GM23338 (cell line): ENCODE measurements at regions not wholly inside any gene's neighbourhood (a gene's known extent, or its start where the extent isn't known, plus 50 kb on each side); places are given as distances from the start of the nearest gene placed in this dataset.

Experiments
- ATAC-seq: fragments of 200-7000 bp; cut with Tn5 transposase; 3 replicates; pipeline ENCODE4 v1.9.1; 2020
- DNase-seq: peaks from one replicate; pipeline ENCODE4 v3.0.0-alpha.2; 2015; ENCODE audit warnings: low spot score
- H2AFZ ChIP-seq: fragments of 200-600 bp; sonication (generic); 2 replicates; pipeline ENCODE4 v1.8.0; 2016; ENCODE audit warnings: antibody characterized with exemption, mild to moderate bottlenecking, moderate library complexity
- H3F3A ChIP-seq: fragments of 200-600 bp; sonication (generic); replicated peaks from 2 replicates; pipeline ENCODE4 v1.8.0; 2017; ENCODE audit warnings: antibody characterized with exemption, mixed run types, low read depth
- H3K27ac ChIP-seq: fragments of 200-600 bp; sonication (generic); 2 replicates; pipeline ENCODE4 v1.6.1; 2016; ENCODE audit warnings: low read depth
- H3K27me3 ChIP-seq: fragments of 200-600 bp; sonication (generic); 2 replicates; pipeline ENCODE4 v1.8.0; 2016; ENCODE audit warnings: mild to moderate bottlenecking, mixed run types, moderate library complexity; ENCODE audit not compliant: insufficient read depth
- H3K36me3 ChIP-seq: fragments of 200-600 bp; sonication (generic); 2 replicates; pipeline ENCODE4 v1.8.0; 2016; ENCODE audit warnings: mild to moderate bottlenecking; ENCODE audit not compliant: insufficient read depth
- H3K4me1 ChIP-seq: fragments of 200-600 bp; sonication (generic); 2 replicates; pipeline ENCODE4 v1.8.0; 2016; ENCODE audit warnings: mild to moderate bottlenecking, moderate library complexity; ENCODE audit not compliant: insufficient read depth
- H3K4me2 ChIP-seq: fragments of 200-600 bp; sonication (generic); 2 replicates; pipeline ENCODE4 v1.7.1; 2017; ENCODE audit warnings: mixed run types
- H3K4me3 ChIP-seq: fragments of 200-600 bp; sonication (generic); 2 replicates; pipeline ENCODE4 v1.6.1; 2016; ENCODE audit warnings: mixed run types
- H3K79me2 ChIP-seq: fragments of 200-600 bp; sonication (generic); replicated peaks from 2 replicates; pipeline ENCODE4 v1.8.0; 2017; ENCODE audit warnings: mild to moderate bottlenecking; ENCODE audit not compliant: insufficient read depth
- H3K9me2 ChIP-seq: fragments of 200-600 bp; sonication (generic); 2 replicates; pipeline ENCODE4 v1.8.0; 2017; ENCODE audit not compliant: insufficient read depth
- H4K20me1 ChIP-seq: fragments of 200-600 bp; sonication (generic); replicated peaks from 2 replicates; pipeline ENCODE4 v1.8.0; 2017; ENCODE audit warnings: mild to moderate bottlenecking; ENCODE audit not compliant: insufficient read depth
- H3K27ac Mint-ChIP-seq: 2 replicates; pipeline ENCODE4 v1.8.0; 2020; ENCODE audit warnings: inconsistent platforms, mild to moderate bottlenecking, moderate library complexity, mixed read lengths
- H3K27me3 Mint-ChIP-seq: 3 replicates; pipeline ENCODE4 v1.8.0; 2022; ENCODE audit warnings: low read depth, mild to moderate bottlenecking, moderate library complexity, mixed read lengths, inconsistent platforms; ENCODE audit not compliant: insufficient read depth, poor library complexity
- H3K36me3 Mint-ChIP-seq: 3 replicates; pipeline ENCODE4 v1.8.0; 2021; ENCODE audit warnings: low read depth, mild to moderate bottlenecking, inconsistent platforms, moderate library complexity, mixed read lengths
- H3K4me1 Mint-ChIP-seq: 3 replicates; pipeline ENCODE4 v1.8.0; 2020; ENCODE audit warnings: mild to moderate bottlenecking, inconsistent platforms, mixed read lengths
- H3K4me3 Mint-ChIP-seq: 3 replicates; pipeline ENCODE4 v1.8.0; 2021; ENCODE audit warnings: moderate library complexity, mild to moderate bottlenecking, inconsistent platforms, mixed read lengths
- H3K9me3 Mint-ChIP-seq: 3 replicates; pipeline ENCODE4 v1.8.0; 2020; ENCODE audit warnings: moderate library complexity, mild to moderate bottlenecking, inconsistent platforms, mixed read lengths
- CREB1 ChIP-seq: fragments of 250-450 bp; sonication (Bioruptor Pico); IDR thresholded peaks from 2 replicates; pipeline ENCODE4 v1.5.0; 2020; ENCODE audit warnings: low read depth, mild to moderate bottlenecking, moderate library complexity
- EZH2 ChIP-seq: fragments of 200-600 bp; sonication (generic); IDR thresholded peaks from one replicate; pipeline ENCODE4 v1.8.0; 2017; ENCODE audit warnings: antibody characterized with exemption, mild to moderate bottlenecking, low read depth; ENCODE audit not compliant: unreplicated experiment
- EZH2phosphoT487 ChIP-seq: fragments of 200-600 bp; sonication (generic); IDR thresholded peaks from one replicate; pipeline ENCODE4 v1.8.1; 2018; ENCODE audit warnings: antibody characterized with exemption; ENCODE audit not compliant: unreplicated experiment
- NANOG ChIP-seq: IDR thresholded peaks from 2 replicates; pipeline ENCODE4 v1.6.1; 2016; ENCODE audit warnings: antibody characterized with exemption, borderline replicate concordance
- STAT1 ChIP-seq: IDR thresholded peaks from one replicate; pipeline ENCODE4 v1.6.1; 2016; ENCODE audit warnings: antibody characterized with exemption; ENCODE audit not compliant: unreplicated experiment
- ZNF114 ChIP-seq: fragments of 250-450 bp; sonication (Bioruptor Pico); IDR thresholded peaks from 2 replicates; pipeline ENCODE4 v1.5.0; 2020; ENCODE audit warnings: mild to moderate bottlenecking, moderate library complexity
- ZNF331 ChIP-seq: fragments of 250-450 bp; sonication (Bioruptor Pico); IDR thresholded peaks from 2 replicates; pipeline ENCODE4 v1.5.0; 2020; ENCODE audit warnings: low read depth, mild to moderate bottlenecking, moderate library complexity
- ZNF462 ChIP-seq: fragments of 250-450 bp; sonication (Bioruptor Pico); IDR thresholded peaks from 2 replicates; pipeline ENCODE4 v1.5.0; 2020; ENCODE audit warnings: mild to moderate bottlenecking, moderate library complexity

DNA sequence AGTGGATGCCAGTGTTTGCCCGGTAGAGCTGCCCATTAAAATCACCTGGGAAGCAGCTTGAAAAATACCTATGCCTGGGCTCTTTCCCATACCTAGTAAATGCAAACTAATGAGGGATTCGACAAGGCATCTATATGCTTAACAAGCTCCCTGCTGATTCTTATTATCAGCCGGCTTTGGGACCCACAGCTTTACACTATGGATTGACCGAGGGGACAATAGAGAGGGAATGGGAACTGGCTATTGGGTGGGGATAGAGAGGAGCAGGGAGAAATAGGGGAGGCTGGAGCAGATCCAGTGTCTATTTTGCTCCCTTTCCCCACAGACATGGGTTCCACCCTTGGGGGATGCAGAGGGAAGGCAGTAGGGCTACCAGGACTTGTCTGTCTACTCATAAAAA, 103.1 kb upstream of the TEX13D start:
- Mint-ChIP-seq H3K9me3 (no peaks in the 10 kb centered on the region), H3K27me3 (peaks cover 23% of the 10 kb centered on the region), H3K4me3 (no peak overlapping the region), H3K4me1 (peaks cover 36% of the 10 kb centered on the region), H3K36me3 (no peaks in the 10 kb centered on the region), H3K27ac (no peak overlapping the region)
- peak; percentile 70 for ATAC-seq
- Histone ChIP-seq H3K27me3 (0 out of 2 replicates have a peak, but pooled peaks cover 4% of the 10 kb centered on the region), H3F3A (no peaks in the 10 kb centered on the region), H2AFZ (no peak overlapping the region), H3K4me2 (peak overlapping the region; percentile 54), H3K27ac (no peak overlapping the region), H3K79me2 (no peaks in the 10 kb centered on the region), H3K4me3 (no peak overlapping the region), H3K4me1 (peaks cover 33% of the 10 kb centered on the region), H3K9me2 (no peaks in the 10 kb centered on the region), H3K36me3 (no peaks in the 10 kb centered on the region), H4K20me1 (no peaks in the 10 kb centered on the region)
- peak; percentile 28 for DNase-seq
- no peak for TF ChIP-seq ZNF331 (CRISPR knock-in tag)

- peak overlapping the region; percentile 27; the same call in 1 of the 2 replicates for H3K27ac Mint-ChIP-seq
- H3K9me2 ChIP-seq, result no peaks in the 10 kb centered on the region
- H3K4me1 ChIP-seq, result peaks cover 33% of the 10 kb centered on the region
- no peaks in the 10 kb centered on the region for H4K20me1 ChIP-seq
- H3K4me1 Mint-ChIP-seq, result peaks cover 36% of the 10 kb centered on the region
- no peaks in the 10 kb centered on the region for H3F3A ChIP-seq
- peak overlapping the region; percentile 34 for H3K4me3 ChIP-seq
- peak overlapping the region; percentile 54 for H3K4me3 Mint-ChIP-seq
- peaks cover 26% of the 10 kb centered on the region for H3K27me3 Mint-ChIP-seq
- 0 out of 2 replicates have a peak, but pooled peaks cover 5% of the 10 kb centered on the region for H3K27me3 ChIP-seq
- ATAC-seq (peak; percentile 10; the same call in 1 of the 3 replicates), DNase-seq (peak; percentile 10)
- no peaks in the 10 kb centered on the region for H3K36me3 Mint-ChIP-seq
- TF ChIP-seq NANOG (0 out of 2 replicates have a peak, but pooled peaks have one; percentile 11), ZNF114 (CRISPR knock-in tag) (no peak), STAT1 (no peak), ZNF331 (CRISPR knock-in tag) (no peak), CREB1 (no peak)
- peak overlapping the region; percentile 55; the same call in 1 of the 2 replicates for H3K27ac ChIP-seq
- no peaks in the 10 kb centered on the region for H3K36me3 ChIP-seq
- peak overlapping the region; percentile 64 for H3K4me2 ChIP-seq
- H2AFZ ChIP-seq, result no peak overlapping the region
- H3K9me3 Mint-ChIP-seq, result no peaks in the 10 kb centered on the region
- H3K79me2 ChIP-seq, result no peaks in the 10 kb centered on the region
These were observed 101.6 kb upstream of the TEX13D start for GRCh38 chrX:124230655-124231450.

GRCh38 chrX:124231451-124231759, 101.1 kb upstream of the TEX13D start:
- no peaks in the 10 kb centered on the region for H3K36me3 Mint-ChIP-seq
- peaks cover 26% of the 10 kb centered on the region for H3K27me3 Mint-ChIP-seq
- no peak overlapping the region; the same call in 1 of the 2 replicates for H3K27ac Mint-ChIP-seq
- Histone ChIP-seq H3F3A (no peaks in the 10 kb centered on the region), H3K36me3 (no peaks in the 10 kb centered on the region), H3K27me3 (0 out of 2 replicates have a peak, but pooled peaks cover 5% of the 10 kb centered on the region), H4K20me1 (no peaks in the 10 kb centered on the region), H2AFZ (no peak overlapping the region), H3K9me2 (no peaks in the 10 kb centered on the region), H3K79me2 (no peaks in the 10 kb centered on the region), H3K4me3 (peak overlapping the region; percentile 34; the same call in 1 of the 2 replicates), H3K4me1 (peaks cover 33% of the 10 kb centered on the region), H3K27ac (no peak overlapping the region), H3K4me2 (peak overlapping the region; percentile 64)
- ATAC-seq (peak; percentile 17; the same call in 2 of the 3 replicates), DNase-seq (peak; percentile 20)
- H3K9me3 Mint-ChIP-seq, result no peaks in the 10 kb centered on the region
- H3K4me1 Mint-ChIP-seq, result peaks cover 36% of the 10 kb centered on the region
- H3K4me3 Mint-ChIP-seq, result peak overlapping the region; percentile 54; the same call in 1 of the 3 replicates
- TF ChIP-seq ZNF331 (CRISPR knock-in tag), result no peak
- no peak for TF ChIP-seq EZH2phosphoT487
- TF ChIP-seq ZNF462 (CRISPR knock-in tag), result no peak
- TF ChIP-seq EZH2, result no peak
- TF ChIP-seq CREB1, result no peak
